ENCODE measurements at regions not wholly inside any gene's neighbourhood (a gene's known extent, or its start where the extent isn't known, plus 50 kb on each side); places are given as distances from the start of the nearest gene placed in this dataset.

DNA sequence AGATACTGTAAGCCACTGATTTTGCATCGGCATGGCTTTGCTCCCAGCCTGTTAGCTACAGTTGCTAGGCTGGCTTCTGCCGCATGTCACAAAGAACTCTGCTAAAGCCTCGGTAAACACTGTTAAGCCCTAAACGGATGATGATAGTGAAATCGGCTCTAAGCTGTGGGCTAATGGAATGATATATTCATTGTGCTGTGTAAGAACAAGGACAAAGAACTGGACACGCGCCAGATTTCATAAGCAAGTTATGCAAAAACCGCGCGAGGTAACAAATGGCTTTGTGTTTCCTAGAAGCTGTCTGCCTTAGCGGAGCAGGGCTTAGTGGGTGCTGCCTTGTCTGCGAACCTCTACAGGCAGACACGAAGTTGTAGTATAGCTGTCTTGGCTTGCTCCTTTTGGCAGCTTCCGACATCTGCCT, 331.3 kb upstream of the COBL start:
- TF ChIP-seq, protein P1, sequence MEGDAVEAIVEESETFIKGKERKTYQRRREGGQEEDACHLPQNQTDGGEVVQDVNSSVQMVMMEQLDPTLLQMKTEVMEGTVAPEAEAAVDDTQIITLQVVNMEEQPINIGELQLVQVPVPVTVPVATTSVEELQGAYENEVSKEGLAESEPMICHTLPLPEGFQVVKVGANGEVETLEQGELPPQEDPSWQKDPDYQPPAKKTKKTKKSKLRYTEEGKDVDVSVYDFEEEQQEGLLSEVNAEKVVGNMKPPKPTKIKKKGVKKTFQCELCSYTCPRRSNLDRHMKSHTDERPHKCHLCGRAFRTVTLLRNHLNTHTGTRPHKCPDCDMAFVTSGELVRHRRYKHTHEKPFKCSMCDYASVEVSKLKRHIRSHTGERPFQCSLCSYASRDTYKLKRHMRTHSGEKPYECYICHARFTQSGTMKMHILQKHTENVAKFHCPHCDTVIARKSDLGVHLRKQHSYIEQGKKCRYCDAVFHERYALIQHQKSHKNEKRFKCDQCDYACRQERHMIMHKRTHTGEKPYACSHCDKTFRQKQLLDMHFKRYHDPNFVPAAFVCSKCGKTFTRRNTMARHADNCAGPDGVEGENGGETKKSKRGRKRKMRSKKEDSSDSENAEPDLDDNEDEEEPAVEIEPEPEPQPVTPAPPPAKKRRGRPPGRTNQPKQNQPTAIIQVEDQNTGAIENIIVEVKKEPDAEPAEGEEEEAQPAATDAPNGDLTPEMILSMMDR (IDR thresholded peaks at IDR 0.05; ENCODE audit: low read length) = no peak
- TF ChIP-seq EZH2 (IDR thresholded peaks at IDR 0.05; ENCODE audit: borderline replicate concordance, low read length) = no peak

Measured in OCI-LY1 (cell line).